ENCODE measurements at regions not wholly inside any gene's neighbourhood (a gene's known extent, or its start where the extent isn't known, plus 50 kb on each side); places are given as distances from the start of the nearest gene placed in this dataset.

- no peak for DNase-seq (ENCODE audit: low spot score)
- Histone ChIP-seq H3K27me3 (ENCODE audit: control insufficient read depth in 4 of 4, insufficient read depth in 4 of 4, low read length in 3 of 4) (no peaks in the 10 kb centered on the region), H3K27ac (ENCODE audit: low read depth in 1 of 2, low read length in 2 of 2) (no peak overlapping the region), H3K9me3 (ENCODE audit: control insufficient read depth in 4 of 4, low read length in 3 of 4) (no peaks in the 10 kb centered on the region), H3K4me1 (ENCODE audit: control insufficient read depth in 4 of 4, insufficient read depth in 4 of 4, low read length in 3 of 4) (no peaks in the 10 kb centered on the region), H3K9ac (ENCODE audit: low read depth in 1 of 2, low read length in 2 of 2) (no peak overlapping the region), H3K4me3 (ENCODE audit: low read depth in 1 of 3, low read length in 3 of 3) (no peak overlapping the region), H3K36me3 (ENCODE audit: control insufficient read depth in 4 of 4, insufficient read depth in 3 of 4, low read depth in 1 of 4, low read length in 3 of 4) (no peaks in the 10 kb centered on the region)
- TF ChIP-seq ATF3 (IDR thresholded peaks at IDR 0.05) (no peak), MAX (IDR thresholded peaks at IDR 0.05) (no peak), CTCF (IDR thresholded peaks at IDR 0.05; ENCODE audit: low read depth, low read length, missing input control) (no peak), ZBTB33 (IDR thresholded peaks at IDR 0.05) (no peak), HNF4A (conservative IDR thresholded peaks at IDR 0.05) (no peak), JUND (IDR thresholded peaks at IDR 0.05) (no peak), REST (IDR thresholded peaks at IDR 0.05) (no peak), FOXA1 (IDR thresholded peaks at IDR 0.05) (no peak), TAF1 (conservative IDR thresholded peaks at IDR 0.05) (no peak), EGR1 (IDR thresholded peaks at IDR 0.05; ENCODE audit: low read depth in 2 of 2) (no peak), FOXA2 (IDR thresholded peaks at IDR 0.05) (no peak), RAD21 (IDR thresholded peaks at IDR 0.05) (no peak), YY1 (IDR thresholded peaks at IDR 0.05) (no peak), NR2F2 (IDR thresholded peaks at IDR 0.05) (no peak), SP1 (IDR thresholded peaks at IDR 0.05) (no peak), GABPA (IDR thresholded peaks at IDR 0.05 in 1 of 2, conservative IDR thresholded peaks at IDR 0.05 in 1 of 2) (no peak), RXRA (IDR thresholded peaks at IDR 0.05) (no peak), HNF4G (IDR thresholded peaks at IDR 0.05) (no peak)
- 81% methylated on average over 1 of the region's 1 CpG for WGBS
These were observed 313.7 kb upstream of the SMIM31 start for GRCh38 chr4:164440199-164440598.

All from liver (tissue), 8 donors.